ENCODE measurements at regions not wholly inside any gene's neighbourhood (a gene's known extent, or its start where the extent isn't known, plus 50 kb on each side); places are given as distances from the start of the nearest gene placed in this dataset.

GRCh38 chr13:105719859-105720258 is 815.6 kb downstream of the EFNB2 start:
- Mint-ChIP-seq H3K4me1 (peaks cover 2% of the 10 kb centered on the region), H3K9me3 (peaks cover 3% of the 10 kb centered on the region), H3K4me3 (no peak overlapping the region), H3K27ac (no peak overlapping the region), H3K27me3 (ENCODE audit: low read depth) (no peaks in the 10 kb centered on the region), H3K36me3 (no peaks in the 10 kb centered on the region)
- TF ChIP-seq CTCF (IDR thresholded peaks at IDR 0.05; ENCODE audit: unreplicated experiment): no peak
- DNase-seq (ENCODE audit: low spot score in 2 of 2, unreplicated experiment in 2 of 2): no peak

GRCh38 chr13:105709181-105709580 is 826.3 kb downstream of the EFNB2 start:
- no peak for DNase-seq (ENCODE audit: low spot score in 2 of 2, unreplicated experiment in 2 of 2)
- TF ChIP-seq CTCF (IDR thresholded peaks at IDR 0.05; ENCODE audit: unreplicated experiment): no peak
- Mint-ChIP-seq H3K36me3 (no peaks in the 10 kb centered on the region), H3K27ac (no peak overlapping the region), H3K27me3 (ENCODE audit: low read depth) (no peaks in the 10 kb centered on the region), H3K9me3 (peaks cover 6% of the 10 kb centered on the region), H3K4me1 (no peaks in the 10 kb centered on the region), H3K4me3 (no peak overlapping the region)

GRCh38 chr13:105703843-105704242 is 831.6 kb downstream of the EFNB2 start:
- Mint-ChIP-seq H3K9me3 (peaks cover 9% of the 10 kb centered on the region), H3K4me1 (no peaks in the 10 kb centered on the region)

GRCh38 chr13:105702441-105702840 is 833.0 kb downstream of the EFNB2 start:
- peaks cover 2% of the 10 kb centered on the region for H3K36me3 Mint-ChIP-seq
- H3K4me3 Mint-ChIP-seq: no peak overlapping the region
- no peak for DNase-seq (ENCODE audit: low spot score in 2 of 2, unreplicated experiment in 2 of 2)
- no peaks in the 10 kb centered on the region for H3K27me3 Mint-ChIP-seq (ENCODE audit: low read depth)
- H3K4me1 Mint-ChIP-seq: no peaks in the 10 kb centered on the region
- no peak for TF ChIP-seq CTCF (IDR thresholded peaks at IDR 0.05; ENCODE audit: unreplicated experiment)
- H3K27ac Mint-ChIP-seq: no peak overlapping the region
- peaks cover 9% of the 10 kb centered on the region for H3K9me3 Mint-ChIP-seq

More at GRCh38 chr13:105703843-105704242, 831.6 kb downstream of the EFNB2 start:
- Mint-ChIP-seq H3K27me3 (ENCODE audit: low read depth) (no peaks in the 10 kb centered on the region), H3K27ac (no peak overlapping the region), H3K36me3 (peaks cover 2% of the 10 kb centered on the region), H3K4me3 (no peak overlapping the region)
- DNase-seq (ENCODE audit: low spot score in 2 of 2, unreplicated experiment in 2 of 2): no peak
- TF ChIP-seq CTCF (IDR thresholded peaks at IDR 0.05; ENCODE audit: unreplicated experiment): no peak

- H3K4me3 Mint-ChIP-seq: no peak overlapping the region
- no peaks in the 10 kb centered on the region for H3K4me1 Mint-ChIP-seq
- H3K27me3 Mint-ChIP-seq (ENCODE audit: low read depth): no peaks in the 10 kb centered on the region
- H3K36me3 Mint-ChIP-seq: peaks cover 5% of the 10 kb centered on the region
- TF ChIP-seq CTCF (IDR thresholded peaks at IDR 0.05; ENCODE audit: unreplicated experiment): no peak
- H3K9me3 Mint-ChIP-seq: peaks cover 13% of the 10 kb centered on the region
- no peak for DNase-seq (ENCODE audit: low spot score in 2 of 2, unreplicated experiment in 2 of 2)
- no peak overlapping the region for H3K27ac Mint-ChIP-seq
Observed at GRCh38 chr13:105692769-105693168, 842.7 kb downstream of the EFNB2 start.

- Mint-ChIP-seq H3K4me3 (no peak overlapping the region), H3K36me3 (no peaks in the 10 kb centered on the region), H3K27ac (no peak overlapping the region), H3K4me1 (no peaks in the 10 kb centered on the region), H3K27me3 (ENCODE audit: low read depth) (no peaks in the 10 kb centered on the region), H3K9me3 (no peaks in the 10 kb centered on the region)
- no peak for DNase-seq (ENCODE audit: low spot score in 2 of 2, unreplicated experiment in 2 of 2)
- no peak for TF ChIP-seq CTCF (IDR thresholded peaks at IDR 0.05; ENCODE audit: unreplicated experiment)
Observed at GRCh38 chr13:105684216-105684615, 851.2 kb downstream of the EFNB2 start.
